GM12874 (cell line): ENCODE measurements at regions not wholly inside any gene's neighbourhood (a gene's known extent, or its start where the extent isn't known, plus 50 kb on each side); places are given as distances from the start of the nearest gene placed in this dataset.

Source experiments
- TF ChIP-seq, protein P1 (sequence below): IDR thresholded peaks from 2 replicates; pipeline ENCODE4 v1.5.1; 2011; ENCODE audit warnings: low read depth, mild to moderate bottlenecking, control low read depth, low read length, moderate library complexity; ENCODE audit not compliant: insufficient read depth

- TF ChIP-seq, protein P1, sequence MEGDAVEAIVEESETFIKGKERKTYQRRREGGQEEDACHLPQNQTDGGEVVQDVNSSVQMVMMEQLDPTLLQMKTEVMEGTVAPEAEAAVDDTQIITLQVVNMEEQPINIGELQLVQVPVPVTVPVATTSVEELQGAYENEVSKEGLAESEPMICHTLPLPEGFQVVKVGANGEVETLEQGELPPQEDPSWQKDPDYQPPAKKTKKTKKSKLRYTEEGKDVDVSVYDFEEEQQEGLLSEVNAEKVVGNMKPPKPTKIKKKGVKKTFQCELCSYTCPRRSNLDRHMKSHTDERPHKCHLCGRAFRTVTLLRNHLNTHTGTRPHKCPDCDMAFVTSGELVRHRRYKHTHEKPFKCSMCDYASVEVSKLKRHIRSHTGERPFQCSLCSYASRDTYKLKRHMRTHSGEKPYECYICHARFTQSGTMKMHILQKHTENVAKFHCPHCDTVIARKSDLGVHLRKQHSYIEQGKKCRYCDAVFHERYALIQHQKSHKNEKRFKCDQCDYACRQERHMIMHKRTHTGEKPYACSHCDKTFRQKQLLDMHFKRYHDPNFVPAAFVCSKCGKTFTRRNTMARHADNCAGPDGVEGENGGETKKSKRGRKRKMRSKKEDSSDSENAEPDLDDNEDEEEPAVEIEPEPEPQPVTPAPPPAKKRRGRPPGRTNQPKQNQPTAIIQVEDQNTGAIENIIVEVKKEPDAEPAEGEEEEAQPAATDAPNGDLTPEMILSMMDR: no peak
These were observed 756.3 kb downstream of the BCKDHB start for GRCh38 chr6:80862756-80863155.

DNA sequence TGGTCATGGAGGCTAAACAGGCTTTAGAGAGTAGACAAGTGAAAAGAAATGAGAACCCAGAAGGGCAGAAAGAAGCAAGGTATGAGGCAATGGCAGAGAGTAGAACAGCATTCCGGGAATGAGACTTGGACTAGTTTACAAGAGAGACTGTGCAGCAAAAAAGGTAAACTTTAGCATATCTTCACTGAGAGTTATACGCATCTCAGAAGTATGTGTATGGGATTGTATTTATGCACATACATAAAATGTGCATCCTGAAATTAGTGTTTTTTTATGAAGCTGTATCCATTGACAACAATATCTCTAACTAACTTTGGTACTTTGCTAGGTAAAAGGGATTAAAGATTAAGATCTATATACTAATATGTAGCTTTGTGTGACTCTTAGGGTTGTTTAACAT is 753.6 kb downstream of the BCKDHB start:
- TF ChIP-seq, protein P1: no peak

DNA sequence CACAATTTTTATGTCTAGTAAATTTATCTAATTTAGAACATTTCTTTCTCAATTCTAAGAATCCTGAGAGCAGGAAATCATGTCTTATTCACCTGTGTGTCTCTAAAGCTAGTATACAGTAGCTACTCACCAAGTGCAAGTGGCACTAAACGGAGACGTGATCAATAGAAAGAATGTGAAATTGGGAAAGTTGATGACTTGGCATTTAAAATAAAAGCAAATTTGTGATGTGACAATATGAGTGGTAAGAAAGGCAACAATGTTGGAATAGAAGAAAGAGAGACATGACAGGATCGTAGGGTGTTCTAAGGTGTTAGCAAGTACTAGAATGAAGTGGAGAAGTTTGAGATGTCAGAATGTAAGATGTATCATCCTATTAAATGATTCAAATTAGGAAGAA is 725.9 kb downstream of the BCKDHB start:
- TF ChIP-seq, protein P1: no peak

GRCh38 chr6:80793411-80793810 is 686.9 kb downstream of the BCKDHB start:
- TF ChIP-seq, protein P1: no peak

GRCh38 chr6:80792151-80792550 is 685.7 kb downstream of the BCKDHB start:
- TF ChIP-seq, protein P1: no peak

DNA sequence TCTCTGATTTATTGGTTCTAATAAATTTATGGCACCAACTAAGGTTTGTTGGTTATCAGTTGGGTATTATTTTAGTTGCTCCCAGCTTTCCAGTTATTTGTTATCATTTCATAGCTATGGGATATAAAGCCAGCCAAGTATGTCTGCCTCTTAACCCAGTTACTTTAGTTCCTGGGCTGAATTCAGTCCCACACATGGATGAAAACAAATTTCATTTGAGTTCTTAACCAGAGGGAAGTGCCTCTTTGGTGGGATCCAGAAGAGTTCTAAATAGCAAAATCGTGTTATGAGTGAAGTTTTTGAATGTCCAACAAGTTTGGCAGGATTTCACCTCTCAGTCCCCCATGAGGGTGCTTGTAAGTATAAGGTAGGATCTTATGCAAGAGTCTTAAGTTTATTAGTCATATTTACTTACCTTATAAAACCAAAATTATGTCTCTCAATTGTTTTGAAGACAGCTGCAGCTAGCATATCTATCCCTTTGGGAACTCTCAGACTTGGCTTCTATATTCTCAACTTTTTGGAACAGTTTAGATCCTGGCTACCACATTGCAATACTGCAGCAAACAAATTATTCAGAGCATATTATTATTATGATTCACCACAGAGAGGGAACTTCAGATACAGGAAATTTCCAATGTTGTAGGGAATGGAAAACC is 683.6 kb downstream of the BCKDHB start:
- TF ChIP-seq, protein P1: no peak

GRCh38 chr6:80771941-80772340 is 665.5 kb downstream of the BCKDHB start:
- TF ChIP-seq, protein P1: no peak
